GM18873 (cell line): ENCODE measurements at regions not wholly inside any gene's neighbourhood (a gene's known extent, or its start where the extent isn't known, plus 50 kb on each side); places are given as distances from the start of the nearest gene placed in this dataset.

Source experiments
- ATAC-seq: cut with Tn5 transposase; IDR thresholded peaks from one replicate; pipeline ENCODE4 v1.9.1; 2021; ENCODE audit warnings: mild to moderate bottlenecking, moderate library complexity, moderate number of reproducible peaks; ENCODE audit not compliant: unreplicated experiment, low FRiP score

DNA sequence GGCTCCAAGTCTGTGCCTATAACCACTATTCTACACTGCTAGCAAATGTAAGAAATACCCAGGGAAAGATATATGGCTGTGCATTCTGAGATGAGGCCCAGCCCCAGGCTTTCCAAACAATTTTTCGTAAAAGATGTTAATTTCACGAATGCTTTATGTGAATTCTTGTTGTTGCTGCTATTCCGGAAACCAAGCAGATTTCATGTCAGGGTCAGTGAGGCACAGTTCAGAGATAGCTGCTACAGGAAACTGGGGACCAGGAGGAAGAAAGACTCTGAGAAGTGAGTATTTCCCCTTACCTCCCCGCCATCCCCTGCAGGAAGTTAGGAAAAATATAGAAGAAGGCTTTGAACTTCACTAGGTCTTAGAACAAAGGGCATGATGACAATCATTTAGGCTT lies 84.7 kb upstream of the TP53I11 start:
- no peak for ATAC-seq

DNA sequence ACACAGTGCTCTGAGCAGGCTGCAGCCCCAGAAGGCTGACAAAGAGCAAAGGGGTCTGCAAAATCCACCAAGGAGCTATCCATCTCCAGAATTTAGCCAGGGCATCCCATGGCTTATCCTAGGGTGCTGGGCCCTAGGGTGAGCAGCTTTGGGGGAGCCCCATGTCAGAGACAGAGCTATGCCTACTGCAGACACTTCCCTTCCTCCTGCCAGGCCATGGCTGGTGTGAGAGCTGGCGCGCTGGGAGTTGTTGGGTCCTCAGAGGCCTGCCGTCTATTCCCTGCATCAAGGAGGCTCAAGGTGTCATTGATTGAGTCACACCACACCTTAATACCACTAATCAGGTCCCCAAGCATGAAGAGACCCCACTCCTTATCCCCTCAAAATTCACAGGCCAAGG lies 85.3 kb upstream of the TP53I11 start:
- no peak for ATAC-seq

DNA sequence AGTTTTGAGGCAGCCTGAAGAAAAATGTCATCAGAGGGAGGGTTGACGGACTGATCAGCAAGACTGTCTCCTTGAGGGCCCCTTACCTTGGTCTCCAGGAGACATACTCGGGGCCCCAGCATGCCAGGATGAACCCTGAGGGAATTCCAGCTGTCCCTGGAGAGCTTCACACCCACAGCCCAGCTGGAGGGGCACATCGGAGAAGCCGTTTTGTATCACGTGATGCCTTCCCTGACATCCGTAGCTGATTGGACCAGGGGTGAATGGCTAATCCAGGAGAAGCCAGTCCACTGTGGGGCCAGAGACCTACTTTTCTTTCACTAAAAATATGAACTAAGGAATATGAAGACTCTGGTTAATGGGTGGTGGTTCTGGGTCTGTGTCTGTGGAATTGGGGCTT lies 86.0 kb upstream of the TP53I11 start:
- no peak for ATAC-seq

DNA sequence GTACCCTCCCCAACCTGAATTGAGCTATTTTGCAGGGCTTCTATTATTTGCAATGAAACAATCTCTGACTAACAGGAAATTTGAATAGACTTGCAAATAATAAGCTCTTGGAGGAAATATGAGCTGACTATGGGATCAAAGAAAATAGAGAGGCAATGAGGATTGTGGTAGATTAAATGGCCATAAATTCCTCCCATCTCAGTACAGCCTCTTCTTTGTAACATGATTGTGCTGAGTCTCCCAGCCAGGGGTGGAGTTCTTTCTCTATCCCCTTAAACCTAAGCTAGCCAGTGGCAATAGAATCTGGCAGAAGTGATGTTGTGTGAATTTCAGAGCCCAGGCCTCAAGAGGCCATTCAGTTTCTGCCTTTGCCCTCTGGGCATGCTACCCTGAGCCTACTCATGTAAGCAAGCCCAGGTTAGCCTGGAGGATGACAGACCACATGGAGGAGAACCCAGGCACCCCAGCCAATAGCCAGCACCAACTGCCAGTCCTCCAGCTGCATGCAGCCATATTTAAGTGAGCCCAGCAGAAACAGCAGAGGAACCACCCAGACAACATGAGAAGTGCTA lies 86.8 kb upstream of the TP53I11 start:
- no peak for ATAC-seq

DNA sequence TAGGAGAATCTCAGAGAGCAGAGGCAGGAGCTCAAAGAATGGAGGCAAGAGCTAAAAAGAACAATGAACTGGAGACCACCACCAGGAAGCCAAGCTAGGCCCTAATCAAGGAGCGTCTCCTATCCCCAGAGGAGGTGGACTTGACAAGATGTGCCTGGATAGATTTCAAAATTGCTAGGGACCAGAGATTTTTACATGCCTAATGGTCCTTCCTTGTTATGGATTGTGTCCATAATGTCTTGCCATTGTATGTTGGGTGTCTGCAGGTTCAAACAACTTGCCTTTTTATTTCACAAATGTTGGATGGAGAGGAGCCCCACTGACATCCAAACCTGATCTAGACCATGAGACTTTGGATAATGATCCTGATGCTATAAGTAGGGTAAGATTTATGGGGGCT lies 88.2 kb upstream of the TP53I11 start:
- ATAC-seq: no peak

DNA sequence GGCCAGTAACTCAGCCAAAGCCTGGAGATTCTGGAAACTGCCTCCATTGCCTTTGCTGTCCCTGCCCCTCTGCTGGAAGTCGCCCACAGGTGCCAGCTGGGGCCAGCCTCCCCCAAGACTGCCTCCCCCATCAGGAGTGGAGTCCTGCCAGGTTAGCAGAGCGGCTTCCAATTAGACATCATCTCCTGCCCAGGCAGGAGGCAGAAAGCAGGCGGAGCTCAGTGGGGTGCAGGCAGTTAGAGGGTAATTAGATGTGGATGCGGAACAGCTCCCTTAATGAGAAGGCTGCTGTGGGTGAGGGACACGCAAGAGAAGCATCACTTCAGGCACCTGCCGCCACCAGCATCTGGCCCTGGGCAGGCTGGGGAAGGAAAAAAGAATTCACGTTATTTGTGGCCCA lies 90.9 kb upstream of the TP53I11 start:
- no peak for ATAC-seq

DNA sequence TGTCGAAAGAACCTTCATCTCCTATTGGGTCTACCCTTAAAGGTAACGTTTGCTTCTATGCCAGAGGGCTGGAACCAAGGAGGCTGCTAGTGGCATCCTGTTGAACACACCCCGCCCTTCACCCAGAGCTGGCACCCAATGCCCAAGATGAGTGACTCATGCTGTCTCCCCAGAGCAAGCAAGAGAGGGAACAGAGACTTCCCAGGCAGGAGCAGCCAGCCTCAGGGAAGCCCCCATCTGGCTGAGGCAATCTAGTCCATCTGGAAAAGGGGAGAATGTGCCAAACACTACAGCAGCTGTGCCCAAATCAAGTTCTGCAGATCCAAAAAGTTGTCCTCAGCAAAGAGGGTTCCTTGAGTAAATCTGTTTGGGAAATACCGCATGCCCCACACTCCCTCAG lies 91.9 kb upstream of the TP53I11 start:
- ATAC-seq: no peak

DNA sequence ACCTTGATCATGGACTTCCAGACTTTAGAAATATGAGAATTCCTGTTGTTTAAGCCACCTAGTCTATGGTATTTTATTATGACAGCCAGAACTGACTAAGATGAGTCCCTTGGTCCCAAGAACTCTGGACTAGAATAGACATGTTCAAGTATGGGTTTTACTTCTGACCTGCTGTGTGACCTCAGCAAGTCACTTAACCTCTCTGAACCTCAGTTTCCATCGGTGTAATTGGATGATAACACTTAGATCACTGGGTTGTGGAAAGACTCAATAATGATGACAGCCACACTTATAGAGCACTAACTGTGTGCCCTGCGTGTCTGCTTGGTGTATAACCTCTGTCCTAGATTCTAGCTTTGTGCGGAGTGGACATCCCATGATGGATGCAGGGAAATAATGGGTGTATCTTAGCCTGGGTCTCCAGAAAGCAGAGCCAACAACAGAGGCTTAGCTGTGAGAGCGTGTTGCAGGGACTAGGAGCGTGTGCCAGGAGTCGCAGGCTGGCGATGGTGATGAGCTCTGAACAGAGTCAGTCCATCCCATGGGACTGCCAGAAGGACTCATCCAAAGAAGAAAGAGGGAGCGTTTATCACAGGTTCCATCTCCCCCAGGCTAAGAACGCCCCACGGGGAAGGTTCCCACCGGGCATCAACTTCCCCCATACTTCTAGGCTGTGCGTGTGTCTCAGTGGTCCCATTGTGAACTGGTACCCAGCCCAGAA lies 93.2 kb upstream of the TP53I11 start:
- ATAC-seq: no peak

DNA sequence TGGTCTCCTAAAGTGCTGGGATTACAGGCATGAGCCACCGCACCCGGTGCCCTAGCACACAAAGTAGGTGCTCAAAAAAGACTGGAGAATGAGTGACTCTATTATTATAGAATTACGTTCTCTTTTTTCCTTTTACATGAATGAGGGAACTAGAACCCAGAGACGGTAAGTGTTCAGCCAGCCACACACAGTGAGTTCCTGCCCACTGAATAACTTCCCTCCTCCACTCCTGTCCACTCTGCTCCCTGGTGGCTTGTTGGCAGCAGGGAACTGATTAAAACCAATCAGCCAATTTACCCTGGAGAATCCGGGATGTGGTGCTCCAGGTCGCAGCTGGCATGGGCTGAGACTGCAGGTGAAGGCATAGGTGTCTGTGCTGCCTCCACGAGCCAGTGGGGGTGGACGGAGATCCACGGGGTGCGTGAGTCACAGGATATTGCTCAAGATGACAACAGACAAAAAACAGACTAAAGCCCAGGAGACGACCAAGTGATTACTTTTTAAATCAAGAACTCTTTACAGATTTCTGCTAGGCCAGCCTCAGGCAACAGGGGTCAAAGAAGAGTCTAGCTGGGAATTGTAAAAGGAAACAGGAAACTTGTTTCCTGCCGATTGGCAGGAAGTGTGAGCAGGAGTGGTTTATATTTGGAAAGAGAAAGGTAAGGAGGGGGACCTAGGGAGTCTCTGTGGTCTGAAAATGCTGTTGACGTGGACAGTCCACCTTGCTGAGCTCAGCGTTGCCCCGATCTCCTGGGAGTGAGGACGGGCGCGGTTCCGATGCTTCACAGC lies 95.2 kb upstream of the TP53I11 start:
- no peak for ATAC-seq

DNA sequence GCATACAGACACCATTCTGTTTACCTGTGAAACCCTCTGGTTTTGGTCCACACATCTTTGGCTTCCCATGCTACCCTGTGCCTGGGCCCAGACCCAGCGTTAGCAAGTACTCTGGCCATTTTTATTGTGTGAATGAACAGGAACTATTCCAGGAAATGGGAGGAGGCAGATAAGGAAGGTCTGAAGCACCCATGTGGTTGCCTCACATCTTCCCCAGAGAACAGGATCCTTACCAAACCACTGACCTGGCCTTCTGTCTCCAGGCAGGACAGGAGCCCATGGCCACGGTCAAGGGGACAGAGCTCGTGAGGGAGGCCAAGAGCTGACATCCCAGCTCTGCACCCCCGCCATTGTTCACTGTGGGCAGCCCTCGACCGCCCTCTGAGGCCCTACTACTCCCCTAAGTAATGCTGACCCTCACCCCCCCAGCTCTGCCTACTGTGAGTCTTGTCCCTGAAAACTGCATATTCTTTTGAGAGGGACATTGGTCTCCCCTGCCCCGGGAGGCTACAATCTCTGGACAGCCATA lies 97.7 kb upstream of the TP53I11 start:
- ATAC-seq: no peak

DNA sequence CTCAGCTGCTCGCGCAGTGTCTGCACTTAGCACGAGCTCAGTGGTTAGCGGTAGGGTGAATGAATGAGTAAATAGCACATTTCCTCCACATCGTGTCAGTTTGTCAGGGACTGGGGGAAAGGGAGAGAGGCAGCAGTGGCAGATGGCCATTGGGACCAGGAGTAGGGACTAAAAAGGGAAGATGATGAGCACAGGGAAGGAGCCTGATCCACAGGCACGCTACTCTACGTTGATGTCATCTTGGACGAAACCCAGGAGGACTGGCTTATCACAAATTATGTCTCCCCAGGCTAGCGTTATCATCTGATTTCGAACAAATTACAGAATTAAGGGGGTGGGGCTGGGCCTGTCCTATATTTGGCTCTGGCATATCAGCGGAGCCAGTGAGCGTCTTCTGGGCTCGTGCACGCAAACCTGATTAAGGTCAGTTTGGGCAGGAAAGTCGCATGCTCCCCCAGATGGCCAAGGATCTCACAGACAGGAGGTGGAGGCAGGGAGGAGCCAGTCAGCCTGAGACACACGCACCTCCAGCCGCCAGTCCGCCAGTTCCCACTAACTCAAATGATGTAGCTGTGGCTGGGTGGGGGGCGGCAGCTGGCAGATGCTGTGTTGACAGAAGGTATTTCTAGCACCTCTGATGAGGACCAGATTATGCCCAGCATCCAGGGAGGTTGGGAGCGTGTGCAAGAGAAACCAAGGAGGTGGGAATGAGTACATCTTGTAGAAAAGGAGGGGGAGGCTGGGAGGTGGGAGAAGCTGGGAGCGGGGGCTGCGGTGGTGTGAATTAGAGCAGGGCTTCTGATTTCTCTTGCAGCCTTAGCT lies 97.4 kb upstream of the PRDM11 start:
- no peak for ATAC-seq

DNA sequence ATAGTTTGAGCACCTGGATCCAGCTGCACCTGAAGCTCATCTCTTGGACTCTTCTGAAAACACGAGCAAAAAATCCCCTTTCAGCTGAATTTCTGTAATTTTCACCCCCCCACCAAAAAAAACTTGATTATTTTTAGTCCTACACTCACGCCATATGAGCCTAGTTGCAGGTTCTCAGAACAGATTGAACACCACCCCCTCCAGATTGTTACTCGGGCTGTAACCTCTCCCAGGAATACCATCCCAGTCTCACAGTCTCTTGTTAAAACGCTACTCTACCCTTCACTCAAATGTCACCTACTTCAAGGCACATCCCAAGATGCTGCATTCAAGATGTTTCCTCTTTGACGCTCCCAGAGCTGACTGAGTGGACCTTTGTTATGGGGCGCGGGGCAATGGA lies 96.3 kb upstream of the PRDM11 start:
- ATAC-seq: no peak

DNA sequence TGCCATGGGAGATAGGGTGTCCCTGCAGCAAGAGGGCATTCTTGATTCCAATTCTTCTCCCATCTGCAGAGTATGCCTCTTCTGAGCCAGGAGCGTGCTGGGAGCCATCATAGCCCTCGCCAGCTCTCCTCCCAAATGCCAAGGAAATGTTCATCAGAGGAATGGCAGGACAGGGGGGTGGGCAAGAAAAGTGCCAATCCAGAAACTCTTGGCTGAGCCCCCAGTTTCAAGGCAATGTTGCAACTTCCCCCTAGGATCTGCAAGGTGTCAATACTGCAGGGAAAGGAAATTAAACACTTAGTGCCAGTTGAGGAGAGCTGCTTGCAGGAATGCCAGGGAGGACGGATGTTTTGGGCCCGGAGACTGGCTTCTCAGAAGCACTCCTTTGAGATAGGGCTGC lies 94.8 kb upstream of the PRDM11 start:
- ATAC-seq: no peak

DNA sequence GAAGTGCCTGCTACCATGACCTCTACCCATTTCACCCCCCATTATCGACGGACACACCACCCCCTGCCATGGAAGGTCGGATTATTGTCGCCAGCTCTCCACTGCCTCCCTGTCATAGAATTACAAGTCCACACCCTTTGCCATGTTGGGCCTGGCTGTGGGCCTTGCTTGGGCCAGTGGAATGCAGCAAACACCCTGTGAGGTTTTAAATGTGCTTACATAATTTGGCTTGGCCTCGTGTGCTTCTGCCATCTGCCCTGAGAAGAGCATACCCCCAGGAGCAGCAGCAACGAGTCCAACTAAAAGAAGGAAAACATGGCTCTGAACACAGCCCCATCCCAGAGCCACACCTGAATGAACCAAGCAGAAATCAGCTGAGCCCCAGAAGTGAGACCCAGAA lies 94.1 kb upstream of the PRDM11 start:
- ATAC-seq: no peak

DNA sequence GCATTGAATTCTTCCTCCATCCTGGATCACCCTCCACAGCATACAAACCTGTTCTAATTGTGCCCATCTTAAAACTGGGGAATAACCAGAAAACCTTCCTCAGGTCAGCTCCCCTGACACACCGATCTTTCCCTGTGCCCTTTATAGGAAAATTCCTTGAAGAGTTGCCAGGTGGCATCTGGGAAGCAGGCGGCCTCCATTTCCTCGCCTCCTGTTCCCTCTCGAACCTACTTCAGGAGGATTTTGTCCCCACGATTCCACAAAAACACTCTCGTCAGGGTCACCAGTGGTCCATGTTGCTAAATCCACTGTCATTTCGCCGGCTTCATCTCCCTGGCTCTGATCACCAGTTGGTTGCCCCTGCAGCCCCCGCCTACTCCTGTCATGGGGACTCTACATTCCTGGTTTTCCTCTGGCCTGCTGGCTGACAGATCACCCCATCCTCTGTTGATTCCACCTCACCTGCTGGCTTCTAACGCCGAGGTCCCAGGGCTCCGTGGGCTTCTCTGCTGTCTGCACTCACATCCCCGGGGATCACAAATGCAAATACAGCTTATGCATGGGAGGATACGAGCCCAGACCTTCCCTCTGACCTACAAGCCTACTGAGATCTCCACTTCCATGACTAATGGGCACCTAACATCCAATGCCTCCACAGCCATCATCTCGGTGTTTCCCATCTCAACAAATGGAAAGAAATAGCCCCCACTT lies 92.5 kb upstream of the PRDM11 start:
- ATAC-seq: no peak

DNA sequence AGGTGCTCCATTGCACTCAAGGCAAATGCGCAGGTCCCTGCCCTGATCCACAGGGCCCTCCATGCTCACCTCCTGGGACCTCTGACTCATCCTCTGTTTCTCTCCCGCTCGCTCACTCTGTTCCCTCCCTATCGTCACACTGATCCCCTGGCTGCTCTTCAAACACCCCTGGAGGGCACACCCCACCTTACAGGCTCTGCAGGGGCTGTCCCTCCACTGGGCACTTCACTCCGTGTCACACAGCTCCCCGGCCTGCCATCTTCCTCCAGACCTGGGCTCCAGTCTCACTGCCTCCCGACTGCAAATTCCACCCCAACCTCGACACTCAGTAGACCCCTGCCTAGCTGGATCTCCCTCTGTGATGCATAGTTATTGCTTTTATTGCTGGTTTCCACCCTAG lies 91.5 kb upstream of the PRDM11 start:
- ATAC-seq: no peak

DNA sequence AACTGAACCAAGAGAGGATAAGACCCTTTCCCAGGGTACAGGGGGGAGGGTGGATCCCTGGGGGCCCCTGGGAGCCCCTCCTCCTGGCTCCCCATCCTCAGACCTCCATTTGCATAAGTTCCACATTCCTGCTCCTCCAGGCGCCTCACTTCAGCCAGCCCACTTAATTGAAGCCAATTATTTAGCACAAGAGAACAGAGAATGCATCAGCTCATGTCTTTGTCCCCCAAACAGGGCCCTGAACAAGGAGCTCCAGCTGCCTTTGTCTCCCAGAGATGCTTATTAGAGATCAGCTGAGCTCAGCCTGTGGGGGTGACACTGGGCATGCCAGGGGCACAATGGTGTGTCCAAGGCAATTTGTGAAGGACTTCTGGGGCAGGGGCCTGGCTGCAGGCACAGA lies 89.9 kb upstream of the PRDM11 start:
- no peak for ATAC-seq

DNA sequence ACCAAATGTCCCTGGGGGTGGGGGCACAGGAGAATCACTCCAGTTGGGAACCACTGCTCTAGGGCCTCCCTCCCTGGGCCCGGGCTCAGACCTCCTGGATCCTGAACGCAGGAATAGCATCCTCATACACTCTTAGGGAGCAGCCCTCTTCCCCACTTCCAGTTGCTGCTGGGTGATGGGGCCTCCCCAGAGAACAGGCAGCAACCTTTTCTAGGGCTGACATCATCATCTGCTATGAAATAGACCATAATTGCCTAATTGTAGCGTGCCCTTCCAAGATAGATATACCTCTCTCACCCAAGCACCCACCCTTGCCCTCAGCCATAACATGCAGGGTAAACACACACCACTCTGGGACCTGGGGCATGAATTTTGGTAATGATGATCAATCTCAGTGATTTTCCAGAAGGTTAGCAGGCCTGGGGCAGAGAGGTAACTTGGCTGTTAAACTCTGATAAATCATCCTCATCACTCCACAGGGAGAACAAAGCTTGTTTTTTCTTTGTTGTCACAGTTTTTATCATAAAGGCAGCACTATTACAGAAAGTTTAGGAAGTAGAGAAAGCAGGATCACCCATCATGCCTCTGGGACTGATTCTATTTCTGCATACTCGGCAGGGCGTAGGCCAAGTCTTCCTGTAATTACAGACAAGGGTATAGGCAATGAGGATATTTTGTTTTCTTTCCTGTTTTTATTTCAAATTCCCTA lies 88.3 kb upstream of the PRDM11 start:
- ATAC-seq: no peak

DNA sequence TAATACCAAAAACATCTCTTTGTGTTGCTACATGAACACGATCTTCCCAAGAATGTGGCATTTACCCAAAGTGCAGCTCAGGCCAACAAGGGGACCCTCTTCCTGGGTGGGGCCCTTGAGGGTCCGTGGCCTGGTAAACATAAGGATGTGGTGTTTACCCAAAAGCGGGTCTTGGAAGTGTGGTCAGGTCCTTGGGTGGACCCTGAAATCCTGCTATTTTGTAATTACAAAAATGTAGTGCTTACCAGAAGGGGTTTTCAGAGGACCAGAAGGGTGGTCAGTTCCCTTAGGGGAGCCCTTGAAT lies 87.8 kb upstream of the PRDM11 start:
- ATAC-seq: no peak

DNA sequence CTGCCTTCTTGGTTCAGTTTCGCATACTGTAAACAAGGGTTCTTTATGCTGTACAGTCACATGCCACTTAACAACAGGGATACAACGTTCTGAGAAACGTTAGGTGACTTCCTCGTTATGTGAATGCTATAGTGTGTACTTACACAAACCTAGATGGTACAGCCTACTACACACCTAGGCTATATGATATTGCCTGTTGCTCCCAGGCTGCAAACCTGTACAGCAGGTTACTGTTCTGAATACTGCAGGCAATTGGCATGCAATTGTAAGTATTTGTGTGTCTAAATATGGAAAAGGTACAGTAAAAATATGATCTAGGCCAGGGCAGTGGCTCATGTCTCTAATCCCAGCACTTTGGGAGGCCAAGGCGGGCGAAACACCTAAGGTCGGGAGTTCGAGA lies 85.7 kb upstream of the PRDM11 start:
- ATAC-seq: no peak
